NCI-H1417 (cell line): ENCODE measurements at regions not wholly inside any gene's neighbourhood (a gene's known extent, or its start where the extent isn't known, plus 50 kb on each side); places are given as distances from the start of the nearest gene placed in this dataset.

Source experiments
- DNase-seq, 3 experiments: peaks; one replicate each; lab custom pipeline; 2025; lab: John Stamatoyannopoulos, UW

DNA sequence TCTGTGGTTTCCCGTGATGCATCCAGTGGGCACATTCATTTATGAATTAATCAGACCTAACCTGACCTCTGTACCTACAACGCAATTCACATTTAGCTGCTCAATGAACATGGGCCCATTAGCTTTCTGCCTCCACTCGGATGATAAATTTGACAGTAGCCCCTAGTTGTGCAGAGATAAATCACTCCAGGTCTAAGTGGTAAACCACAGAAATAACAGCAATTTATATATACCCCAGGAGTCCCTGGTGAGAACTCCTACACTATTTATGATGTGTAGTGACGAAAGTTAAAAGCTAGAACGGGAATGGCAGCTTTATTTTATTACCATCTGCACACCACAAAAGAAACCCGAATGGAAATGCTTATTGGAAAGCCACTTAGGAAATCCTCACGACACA lies 371.5 kb downstream of the HAPSTR1 start:
- DNase-seq = no peak

DNA sequence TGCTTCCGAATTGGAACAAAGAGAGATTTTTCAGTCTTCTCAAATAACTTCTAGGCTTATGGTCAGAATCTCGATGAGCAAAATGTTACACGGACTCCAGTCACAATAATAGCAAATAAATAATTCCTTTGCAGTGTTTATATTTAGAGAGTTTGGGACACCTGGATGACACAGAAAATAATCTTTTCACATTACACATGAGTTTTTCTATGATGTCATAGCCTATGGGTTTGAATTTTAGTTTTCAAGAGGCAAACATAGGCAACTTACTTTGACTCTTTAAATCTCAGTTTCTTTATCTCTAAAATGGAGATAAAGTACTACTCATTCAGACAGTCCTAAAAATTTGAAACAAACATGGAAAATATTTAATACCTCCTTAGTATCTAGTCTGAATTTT lies 372.0 kb downstream of the HAPSTR1 start:
- no peak for DNase-seq

DNA sequence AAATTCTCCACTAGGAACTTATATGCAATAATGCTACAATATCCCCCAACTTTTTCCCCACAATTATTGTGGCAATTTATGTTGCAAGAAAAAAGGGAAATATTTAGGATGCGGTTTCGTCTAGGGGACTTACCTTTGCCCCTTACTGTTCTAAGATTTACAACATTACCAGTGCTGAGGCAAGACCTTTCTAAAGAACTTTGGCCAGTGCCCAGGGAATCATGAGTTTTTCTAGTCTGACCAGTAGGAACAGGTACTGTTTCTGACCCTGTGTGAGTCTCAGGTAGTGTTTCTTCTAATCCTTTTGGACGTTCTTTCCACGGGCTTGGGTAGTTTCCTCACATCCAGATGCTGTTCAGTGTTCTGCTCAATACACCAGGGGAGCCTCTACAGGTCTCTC lies 373.7 kb downstream of the HAPSTR1 start:
- no peak for DNase-seq

DNA sequence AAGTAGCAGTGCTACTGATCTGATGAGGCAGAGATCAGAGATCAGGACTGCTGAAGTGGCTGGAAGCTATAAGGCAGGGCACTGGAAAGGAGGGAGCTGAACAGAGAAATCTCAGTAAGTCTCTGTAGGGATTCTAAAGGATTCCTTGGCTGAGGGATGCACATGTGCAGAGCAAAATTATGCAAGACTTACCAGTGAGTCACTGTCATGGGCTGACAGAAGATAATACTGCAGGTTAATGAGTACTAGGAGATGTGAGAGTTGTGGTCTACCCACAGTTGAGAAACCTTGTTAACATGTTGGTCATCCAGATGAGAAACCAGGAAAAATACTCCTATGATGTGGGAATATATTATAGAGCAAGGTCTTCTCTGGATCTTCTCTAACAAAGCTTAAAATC lies 378.1 kb downstream of the HAPSTR1 start:
- no peak for DNase-seq

DNA sequence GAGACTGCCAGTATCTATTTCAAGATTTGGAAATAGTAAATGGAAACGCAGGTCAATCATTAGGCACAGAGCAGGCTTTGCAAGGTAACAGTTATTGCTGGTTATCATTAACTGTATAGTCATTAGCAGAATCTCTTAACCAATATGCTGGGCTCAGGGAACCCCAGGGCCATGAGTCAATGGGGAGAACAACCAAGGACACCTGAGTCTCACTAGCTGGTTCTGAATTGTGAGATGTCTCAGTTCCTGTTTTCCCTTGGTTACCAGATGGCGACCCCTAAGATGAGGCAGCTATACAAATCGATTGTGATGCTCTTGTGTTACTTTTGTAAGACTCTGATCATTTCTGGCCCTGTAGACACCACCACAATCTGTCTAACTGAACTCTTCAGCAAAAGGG lies 385.3 kb downstream of the HAPSTR1 start:
- no peak for DNase-seq

DNA sequence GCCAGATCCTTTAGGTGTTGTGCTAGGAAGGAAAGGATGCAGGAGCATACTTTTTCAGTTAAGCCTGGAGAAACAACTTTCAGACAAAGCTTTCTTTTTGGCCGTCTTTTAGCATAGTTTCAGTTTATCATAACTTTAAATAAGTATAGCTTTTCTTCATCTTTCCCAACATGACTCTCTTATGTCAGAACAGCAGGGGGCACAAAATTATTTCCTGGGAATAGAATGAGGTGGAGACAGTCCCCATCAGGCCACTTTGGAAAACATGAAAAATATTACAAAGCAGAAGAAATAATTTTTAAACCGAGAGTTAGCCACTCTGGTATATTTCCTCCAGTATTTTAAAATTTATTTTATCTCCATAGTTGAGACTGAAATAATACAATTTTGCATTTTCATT lies 387.6 kb downstream of the HAPSTR1 start:
- DNase-seq = no peak

DNA sequence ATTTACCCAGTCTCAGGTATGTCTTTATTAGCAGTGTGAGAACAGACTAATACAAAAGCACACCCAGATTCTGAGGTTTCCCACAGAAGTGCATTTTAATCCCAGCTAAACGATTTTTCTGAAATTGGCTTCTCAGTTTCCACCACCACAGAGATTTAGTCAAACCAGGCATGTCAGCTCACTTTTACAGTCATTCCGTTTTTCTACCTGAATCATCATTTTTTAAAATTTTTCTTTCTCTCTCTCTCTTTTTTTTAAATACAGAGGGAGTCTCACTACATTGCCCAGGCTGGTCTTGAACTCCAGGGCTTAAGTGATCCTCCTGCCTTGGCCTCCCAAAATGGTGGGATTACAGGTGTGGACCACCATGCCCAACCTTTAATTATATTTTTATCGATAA lies 389.1 kb downstream of the HAPSTR1 start:
- DNase-seq = no peak

DNA sequence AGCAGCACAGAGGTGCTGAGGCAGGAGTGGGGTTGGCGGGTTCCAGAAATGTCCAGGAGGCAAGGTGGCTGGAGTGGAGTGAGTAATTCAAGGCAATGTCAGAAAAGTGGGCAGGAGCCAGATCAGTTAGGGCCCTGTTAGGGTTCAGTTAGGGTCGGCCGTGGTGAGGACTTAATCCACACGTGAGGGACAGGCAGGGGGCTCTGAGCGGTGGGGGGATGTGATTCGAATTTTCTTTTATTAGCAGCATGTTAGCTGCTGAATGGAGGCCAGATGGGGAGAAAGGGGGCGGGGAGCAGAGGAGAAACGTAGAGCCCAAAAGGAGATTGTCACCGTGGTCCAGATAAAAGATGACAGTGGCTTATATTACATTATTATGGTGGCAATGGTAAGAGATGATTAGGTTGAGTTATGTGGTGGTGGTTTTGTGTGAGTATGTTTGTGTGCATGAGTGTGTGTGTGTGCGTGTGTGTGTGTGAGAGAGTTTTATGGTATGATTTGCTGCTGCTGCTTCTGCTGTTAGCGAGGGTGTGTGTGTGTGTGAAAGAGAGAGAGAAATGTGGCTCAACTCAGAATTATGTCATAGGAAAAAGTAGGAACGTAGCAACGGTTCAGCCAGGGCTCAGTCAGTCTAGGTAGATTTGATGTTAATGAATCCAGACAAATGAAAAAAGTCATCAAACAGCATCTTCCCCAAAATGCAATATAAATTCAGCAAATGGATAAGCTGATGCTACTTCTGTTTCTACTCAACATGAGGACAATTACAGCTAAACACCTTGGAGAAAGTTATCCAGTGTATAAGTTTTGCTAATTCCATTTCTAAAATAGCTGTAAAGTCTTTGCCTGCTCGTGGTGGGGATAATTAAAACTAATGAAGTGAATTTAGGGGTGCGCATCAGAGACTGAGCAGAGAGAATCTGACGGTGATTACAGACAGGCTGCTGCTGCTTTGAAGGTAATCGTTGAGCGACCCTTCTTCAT lies 390.6 kb downstream of the HAPSTR1 start:
- DNase-seq = no peak

DNA sequence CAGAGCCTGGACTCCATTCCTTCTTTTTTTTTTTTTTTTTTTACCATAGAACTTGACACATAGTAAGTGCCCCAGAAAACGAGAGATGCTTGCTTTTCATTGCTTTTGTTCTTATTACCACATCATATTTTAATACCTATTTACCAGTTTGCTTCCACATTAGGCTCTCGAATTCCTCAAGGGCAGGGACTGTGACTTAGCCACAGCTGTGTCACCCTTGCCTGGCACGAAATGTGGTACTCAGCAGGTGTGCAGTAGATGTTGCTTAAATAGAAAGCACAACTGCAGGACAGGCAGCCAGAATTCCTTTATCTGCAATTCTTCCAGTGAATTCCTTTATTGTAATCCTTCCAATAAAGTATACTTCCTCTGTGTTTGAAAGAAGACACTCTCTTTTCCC lies 393.0 kb downstream of the HAPSTR1 start:
- DNase-seq = no peak

DNA sequence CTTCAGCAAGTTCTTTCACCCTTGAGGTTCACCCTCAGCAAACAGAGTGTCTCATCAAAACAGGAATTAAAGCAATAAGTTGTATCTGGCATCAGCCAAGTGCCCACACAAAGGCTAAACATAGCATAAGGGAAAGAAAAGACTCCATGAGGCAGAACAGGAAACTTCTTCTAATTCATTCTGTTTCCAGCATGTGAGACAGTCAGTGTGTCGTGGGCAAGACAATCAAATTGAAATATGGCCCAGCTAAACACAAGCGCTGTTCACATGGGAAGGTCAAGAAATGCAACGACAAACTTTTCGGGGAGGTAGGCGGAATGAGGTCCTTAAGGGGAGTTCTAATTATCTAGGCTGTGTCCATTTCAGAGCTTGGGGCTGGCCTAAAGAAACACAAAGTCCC lies 393.4 kb downstream of the HAPSTR1 start:
- DNase-seq = no peak

DNA sequence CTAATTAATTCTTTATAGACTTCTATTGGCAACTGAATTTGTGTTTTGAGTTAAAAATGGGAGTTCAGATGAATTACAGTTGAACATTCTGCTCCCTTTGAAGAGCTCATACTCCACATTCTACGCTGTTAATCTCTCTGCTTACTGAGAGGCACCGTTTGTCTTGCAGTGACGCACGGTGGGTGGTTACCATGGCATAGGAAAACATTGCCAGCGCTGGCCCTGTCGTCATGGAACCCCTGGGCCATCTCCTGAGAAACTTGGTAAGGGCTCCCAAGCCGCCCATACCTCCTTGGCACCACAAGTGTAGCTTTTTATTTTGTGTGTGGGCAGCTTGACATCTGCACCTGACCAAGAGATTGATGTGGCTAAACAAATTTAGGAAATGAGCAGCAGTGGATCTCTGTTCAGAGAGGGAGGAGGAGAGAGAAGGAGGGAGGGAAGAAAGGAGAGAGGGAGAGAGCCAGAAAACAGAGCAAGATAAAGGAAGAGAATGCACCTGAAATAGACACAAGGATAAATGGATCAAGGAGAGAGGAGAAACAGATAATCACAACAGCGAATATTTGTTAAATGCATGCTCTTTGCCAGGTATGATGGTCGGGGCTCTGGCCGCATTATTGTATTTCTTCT lies 398.5 kb downstream of the HAPSTR1 start:
- no peak for DNase-seq

DNA sequence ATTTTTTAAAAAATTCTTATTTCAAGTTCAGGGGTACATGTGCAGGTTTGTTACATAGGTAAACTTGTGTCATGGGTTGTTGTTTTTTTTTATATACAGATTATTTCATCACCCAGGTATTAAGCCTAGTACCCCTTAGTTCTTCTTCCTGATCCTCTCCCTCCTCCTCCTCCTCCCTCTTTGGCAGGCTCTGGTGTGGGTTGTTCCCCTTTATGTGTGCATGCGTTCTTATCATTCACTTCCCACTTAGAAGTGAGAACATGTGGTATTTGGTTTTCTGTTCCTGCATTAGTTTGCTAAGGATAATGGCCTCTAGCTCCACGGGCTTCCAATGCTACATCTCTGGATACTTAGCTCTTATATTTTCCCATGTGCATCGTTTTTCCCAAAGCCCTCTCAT lies 404.4 kb downstream of the HAPSTR1 start:
- no peak for DNase-seq

DNA sequence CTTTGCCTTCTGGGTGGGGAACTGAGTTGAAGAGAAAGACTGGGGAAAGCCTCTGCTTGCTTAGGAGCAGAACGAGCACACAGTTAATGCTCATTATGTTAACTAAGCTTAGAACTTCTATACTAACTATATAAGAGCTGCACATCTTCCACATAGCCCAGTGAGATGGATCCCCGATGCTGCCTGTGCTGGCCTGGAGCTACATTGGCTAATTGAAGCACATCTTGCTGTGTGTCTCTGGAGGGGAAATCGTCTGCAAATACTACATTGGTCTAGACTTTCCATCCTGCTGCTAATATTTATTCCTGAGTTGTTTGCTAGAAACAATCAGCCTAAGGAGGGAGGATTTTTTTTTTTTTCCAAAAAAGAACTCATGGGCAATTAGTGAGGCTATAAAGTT lies 406.3 kb downstream of the HAPSTR1 start:
- DNase-seq = no peak

DNA sequence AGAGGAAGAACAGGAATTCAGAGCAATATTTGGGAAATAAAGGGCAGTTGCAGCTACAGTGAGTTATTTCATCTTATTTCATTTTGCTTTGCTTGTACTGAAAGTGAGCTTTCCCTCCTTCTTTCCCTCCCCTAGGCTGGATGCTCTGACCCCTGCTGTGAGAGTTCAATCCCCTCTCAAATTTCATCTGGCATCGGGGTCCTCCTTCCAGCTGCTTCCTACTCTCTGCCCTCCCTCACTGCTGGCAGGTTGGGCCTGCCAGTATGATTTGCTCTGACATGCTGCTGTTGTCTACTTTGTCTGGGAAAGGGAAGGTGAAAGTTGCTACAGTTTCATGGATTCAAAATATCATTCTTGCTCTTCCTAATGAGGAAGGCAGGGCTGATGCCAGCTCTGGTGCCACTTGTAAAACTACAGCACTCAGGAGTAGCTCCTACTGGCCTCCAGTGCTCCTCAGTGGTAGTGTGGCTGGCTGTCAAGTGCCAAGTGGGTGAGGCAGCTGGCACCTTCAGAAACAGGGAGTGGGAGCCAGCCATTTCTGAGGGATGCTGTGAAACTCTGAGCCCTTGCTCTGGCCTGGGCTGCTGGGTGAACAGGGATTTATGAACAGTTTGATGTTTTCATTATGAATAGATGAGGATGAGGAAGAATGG lies 408.6 kb downstream of the HAPSTR1 start:
- DNase-seq = peak in 1 of 3 experiments; percentile 10

DNA sequence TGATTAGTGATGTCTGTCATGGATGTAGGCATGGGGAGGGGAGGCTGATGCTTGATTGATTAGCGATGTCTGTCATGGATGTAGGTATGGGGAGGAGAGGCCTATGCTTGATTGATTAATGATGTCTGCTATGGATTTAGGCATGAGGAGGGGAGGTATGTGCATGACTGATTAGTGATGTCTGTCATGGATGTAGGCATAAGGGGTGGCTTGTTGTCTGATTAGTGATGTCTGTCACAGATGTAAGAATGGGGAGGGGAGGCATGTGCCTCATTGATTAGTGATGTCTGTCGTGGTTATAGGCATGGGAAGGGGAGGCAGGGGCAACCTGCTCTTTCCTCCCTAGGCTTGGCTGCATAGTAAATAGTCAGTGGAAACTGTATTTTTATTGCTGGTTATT lies 409.4 kb downstream of the HAPSTR1 start:
- no peak for DNase-seq

DNA sequence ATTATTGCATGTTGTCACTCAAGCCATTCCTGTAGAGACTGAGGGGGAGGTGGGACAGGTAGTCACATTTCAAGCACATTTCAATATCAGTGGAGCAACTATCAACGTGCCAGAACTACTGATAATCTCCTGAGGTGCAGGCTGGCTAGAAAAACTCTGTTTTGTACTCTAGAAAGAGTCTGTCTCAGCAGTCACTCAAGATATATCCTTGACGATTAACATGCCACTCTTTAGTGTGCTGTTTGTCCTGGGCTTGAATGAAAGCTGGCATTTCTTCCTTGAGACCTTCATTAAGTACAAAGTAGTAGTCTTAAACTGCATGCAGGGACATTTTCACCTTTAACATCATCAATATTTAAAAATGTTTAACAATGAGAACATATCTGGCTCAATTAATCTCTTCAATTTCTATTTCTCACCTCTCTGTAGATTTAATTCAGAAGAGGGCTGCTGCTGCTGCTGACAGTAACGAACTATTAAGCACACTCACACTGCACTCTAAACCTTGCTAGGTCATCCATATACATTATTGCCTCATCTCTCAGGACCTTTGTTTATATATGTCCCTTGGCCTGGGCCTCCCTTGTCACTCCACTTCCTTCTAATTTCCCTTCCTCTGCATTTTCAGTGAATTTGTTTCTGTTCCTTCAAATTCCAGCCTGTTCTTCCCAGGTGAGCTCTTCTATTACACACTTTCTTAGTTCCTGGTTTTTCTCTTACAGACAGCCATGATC lies 412.0 kb downstream of the HAPSTR1 start:
- DNase-seq = no peak

DNA sequence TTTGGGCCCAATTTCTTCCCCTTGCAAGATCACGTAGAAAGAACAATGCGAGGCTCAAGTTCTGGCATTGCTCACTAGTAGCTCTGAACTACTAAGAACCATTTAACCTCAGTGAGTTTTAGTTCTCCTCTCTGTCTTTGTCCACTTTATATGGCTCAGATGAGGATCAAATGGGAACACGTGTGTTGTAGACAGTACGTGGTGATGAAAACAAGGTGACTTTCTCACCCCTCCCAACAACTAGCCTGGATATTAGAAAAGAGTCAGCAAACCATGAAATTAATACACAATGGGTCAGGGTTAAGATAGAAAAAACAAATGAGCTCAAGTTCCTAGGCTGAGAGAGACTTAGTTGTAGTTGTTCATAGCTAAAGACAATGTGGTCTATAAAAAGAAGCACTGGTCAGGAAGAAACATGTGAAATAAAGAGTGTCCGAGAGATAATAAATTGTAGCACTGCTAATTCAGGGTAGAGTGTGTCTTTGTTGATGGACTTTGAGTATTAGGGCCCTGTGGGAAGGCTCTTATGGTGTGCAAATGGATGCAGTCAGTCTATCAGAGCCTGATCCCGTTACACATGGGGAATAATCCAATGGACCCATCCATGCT lies 417.0 kb downstream of the HAPSTR1 start:
- no peak for DNase-seq

DNA sequence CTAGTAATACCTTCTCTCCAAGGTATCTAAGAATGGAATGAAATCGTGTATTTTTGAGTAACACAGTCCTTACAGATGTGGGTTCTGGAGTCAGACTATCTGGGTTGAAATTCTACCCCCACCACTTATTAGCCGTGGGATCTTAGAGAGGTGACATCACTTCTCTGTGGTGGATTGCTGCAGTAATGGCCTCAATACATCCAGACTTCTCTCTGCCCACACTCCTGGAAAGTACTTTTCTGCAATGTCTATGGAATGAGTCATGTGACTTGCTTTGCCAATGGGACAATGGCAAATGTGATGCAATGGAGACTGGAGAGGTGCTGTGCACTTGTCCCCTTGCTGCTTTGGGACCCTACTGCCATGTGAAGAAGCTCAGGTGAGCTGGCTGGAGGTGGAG lies 418.2 kb downstream of the HAPSTR1 start:
- DNase-seq = no peak

DNA sequence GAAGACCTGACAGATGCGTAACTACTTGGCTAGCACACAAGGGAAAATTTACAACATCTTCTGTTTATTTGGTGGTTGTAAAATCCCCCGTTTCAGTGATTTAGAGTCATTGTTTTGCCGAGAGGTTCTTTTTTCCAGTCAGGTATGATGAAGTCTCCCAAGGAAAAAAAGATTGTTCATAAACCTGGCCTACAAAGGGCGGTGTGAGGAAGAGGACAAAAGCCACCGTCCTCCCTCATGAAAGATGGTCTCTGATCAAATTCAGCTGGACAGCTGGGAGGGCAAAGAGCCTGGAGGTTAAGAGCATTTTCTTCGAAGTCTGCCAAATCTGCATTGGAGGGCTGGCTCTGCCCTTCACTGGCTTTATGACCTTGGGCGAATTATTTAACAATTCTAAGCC lies 419.9 kb downstream of the HAPSTR1 start:
- DNase-seq = no peak

DNA sequence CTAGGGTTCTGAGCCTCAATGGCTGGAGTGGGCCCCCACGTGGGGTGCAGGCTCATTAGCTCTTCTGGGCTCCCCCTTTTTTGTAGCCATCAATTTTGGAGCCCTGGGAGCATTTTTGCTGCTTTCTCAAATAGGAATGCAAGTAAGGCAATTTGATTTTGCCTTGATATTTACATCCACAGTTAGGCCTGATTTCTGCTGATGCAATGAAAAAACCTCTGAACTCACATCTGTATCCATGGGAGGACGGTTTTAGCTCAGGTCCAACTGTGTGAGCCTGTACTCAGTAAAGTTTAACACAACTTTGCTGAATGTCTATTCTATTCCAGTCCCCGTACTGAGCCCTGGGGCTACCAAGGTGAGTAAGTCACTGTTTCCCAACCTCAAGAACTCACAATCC lies 425.0 kb downstream of the HAPSTR1 start:
- no peak for DNase-seq

DNA sequence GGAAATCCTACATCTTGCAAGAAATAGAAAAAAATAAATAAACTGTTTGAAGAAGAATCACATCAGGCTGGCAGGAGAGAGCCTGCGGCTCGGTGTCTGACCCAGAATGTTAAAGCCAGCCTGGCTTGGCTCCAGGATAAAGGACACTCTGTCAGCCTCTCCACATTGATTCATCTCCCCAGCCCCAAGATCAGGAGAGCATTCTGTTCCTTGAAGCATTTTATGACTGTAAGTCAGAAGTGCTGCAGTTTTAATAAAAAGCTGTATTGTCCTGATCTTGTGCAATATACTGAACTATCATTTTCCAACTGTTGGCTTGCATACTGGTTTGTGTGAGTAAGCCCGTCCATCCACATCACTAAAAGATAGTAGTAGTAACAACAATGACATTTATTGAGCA lies 426.6 kb downstream of the HAPSTR1 start:
- DNase-seq = no peak

DNA sequence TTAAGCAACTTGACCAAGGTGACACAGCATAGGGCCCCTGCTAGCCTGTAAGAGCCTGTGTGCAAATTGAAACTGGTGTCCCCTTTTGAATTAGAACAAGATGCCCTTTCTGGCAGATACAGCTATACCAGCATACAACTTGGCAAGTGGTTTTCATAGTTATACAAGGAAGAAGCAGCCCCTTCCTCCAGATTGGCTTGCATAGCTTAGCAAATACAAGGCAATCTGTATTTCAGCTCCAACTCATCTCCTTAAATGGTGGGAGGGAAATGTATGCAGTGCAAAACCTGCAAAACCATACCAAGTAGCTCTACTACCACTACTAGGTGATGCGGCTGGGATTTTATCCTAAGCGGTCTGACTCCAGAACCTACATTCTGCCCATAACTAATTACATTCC lies 427.1 kb downstream of the HAPSTR1 start:
- DNase-seq = no peak
